CD4-positive, alpha-beta T cell treated with Interleukin-4 for 1 hour (primary cell): ENCODE measurements at regions not wholly inside any gene's neighbourhood (a gene's known extent, or its start where the extent isn't known, plus 50 kb on each side); places are given as distances from the start of the nearest gene placed in this dataset.

Source experiments
- DNase-seq, 2 donors: peaks; one replicate each; pipeline ENCODE4 v3.0.0-alpha.2; 2020 to 2022

DNA sequence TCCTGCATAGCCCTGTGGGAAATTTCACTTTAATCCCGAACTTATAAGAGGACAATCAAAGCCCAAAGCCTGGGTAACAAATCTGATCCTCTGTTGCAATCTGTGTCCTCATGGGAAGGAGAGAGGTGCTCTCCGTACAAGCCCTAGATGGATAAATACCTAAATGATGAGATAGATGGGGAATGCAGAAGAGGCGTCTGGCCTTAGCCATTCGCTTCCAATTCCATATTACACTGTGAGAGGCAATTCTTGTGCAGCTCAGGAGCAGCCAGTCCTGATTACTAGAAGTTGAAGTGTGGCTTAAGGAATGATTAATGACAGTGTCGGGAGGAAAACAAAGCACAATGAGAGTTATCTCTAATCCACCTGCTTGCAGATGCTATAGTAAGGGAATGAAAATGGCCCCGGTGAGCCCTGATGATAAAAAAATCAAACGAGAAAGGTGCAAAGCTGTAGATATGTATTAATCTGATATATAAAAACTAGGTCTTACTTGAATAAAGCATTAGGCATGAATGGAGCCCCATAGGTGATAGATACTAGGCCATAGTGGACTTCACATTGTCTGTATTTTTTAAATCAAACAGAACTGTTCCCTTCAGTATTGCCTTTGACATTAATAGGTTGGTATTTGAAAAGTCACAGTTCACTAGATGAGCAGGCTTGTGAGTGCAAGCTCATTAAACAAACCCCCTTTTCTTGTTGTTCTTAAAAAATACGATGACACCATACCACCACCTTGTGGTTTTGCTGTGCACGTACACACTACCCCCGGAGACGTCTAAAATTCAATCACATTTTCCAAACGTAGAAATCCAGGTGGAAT is 54.2 kb upstream of the TMCO5A start:
- DNase-seq = no peak

DNA sequence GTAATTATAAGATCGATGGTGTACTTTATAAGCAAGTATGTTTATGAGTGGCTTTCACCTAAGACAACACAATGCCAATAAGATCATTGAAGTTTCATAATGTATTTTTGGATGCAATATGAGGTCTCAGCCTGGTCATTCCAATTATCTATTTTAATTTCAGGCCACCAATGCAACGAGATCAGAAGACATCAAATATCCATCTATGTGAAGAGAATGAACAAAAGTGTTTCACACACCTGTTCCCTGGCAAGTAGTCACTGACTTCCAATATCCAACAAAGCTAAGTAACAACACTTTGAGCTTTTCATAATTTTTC is 53.6 kb upstream of the TMCO5A start:
- DNase-seq = no peak

DNA sequence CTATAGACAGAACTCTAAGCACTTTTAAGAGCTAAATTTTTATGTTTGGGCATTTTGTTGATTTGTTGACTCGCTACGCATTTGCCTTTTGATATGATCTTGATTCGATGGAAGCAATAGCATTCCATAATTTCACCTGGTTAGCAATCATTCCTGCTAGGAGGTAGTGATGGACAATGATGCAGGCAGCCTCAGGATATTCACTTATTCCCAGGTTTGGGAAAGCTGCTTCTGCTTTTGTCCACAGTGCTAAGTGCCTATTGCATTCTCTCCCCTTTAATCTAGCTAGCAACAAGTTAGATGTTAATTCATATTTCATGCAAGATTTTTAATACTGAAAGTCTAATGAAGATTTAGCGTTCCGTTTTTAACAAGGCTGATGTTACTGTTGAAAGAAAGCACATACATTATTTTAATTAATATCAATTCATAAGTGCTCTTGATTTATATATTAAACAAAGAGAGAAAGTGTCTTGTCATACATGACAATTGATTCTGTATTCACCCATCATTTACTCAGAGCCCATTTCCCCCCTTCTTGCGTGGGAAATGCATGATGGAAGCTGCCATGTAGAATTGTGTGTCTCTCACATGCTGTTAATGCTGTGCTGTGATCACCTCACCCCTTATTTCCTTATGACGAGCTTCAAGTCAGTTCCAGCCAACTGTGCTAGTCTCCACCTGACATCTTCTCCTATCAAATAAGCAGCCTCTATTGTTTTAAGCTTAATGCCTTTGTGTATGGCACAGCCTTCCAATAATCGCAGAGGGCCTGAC is 53.0 kb upstream of the TMCO5A start:
- no peak for DNase-seq

DNA sequence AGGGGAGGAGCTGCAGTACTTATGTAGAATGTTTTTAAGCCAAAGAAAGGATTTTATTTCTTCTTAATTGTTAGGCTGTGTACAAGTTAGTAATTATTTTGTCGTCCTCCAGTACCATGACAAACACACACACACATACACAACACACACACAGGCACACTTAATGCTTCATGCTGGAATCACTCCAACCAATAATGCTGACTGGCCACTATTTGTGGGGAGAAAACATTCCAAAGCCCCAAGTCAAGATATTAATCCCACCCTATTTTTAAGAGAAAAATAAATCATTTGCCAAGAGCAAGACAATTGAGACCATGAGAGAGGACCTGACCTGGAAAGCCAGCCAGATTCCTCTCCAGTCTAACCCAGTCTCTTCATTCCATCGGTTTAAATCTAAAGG is 51.8 kb upstream of the TMCO5A start:
- DNase-seq = no peak
